IMR-90 (cell line): ENCODE measurements at regions not wholly inside any gene's neighbourhood (a gene's known extent, or its start where the extent isn't known, plus 50 kb on each side); places are given as distances from the start of the nearest gene placed in this dataset.

Source experiments
- ATAC-seq: fragments of 200-7000 bp; cut with Tn5 transposase; 2 replicates; pipeline ENCODE4 v1.9.1; 2020; ENCODE audit warnings: low read depth, mild to moderate bottlenecking, moderate library complexity
- BruUV-seq: library from RNA; stranded (reverse); fragments of 400-500 nt; replicated peaks from 2 replicates; lab custom pipeline; 2021; lab: Mats Ljungman, UMichigan
- CTCF ChIA-PET: fragments of 300-600 bp; formaldehyde crosslinking; extraction: SDS; loops from one replicate; lab custom pipeline; 2021; ENCODE audit warnings: antibody characterized with exemption; lab: Yijun Ruan, JAX
- POLR2A ChIA-PET: fragments of 300-600 bp; sonication (Branson Sonifier 250); formaldehyde crosslinking; loops from one replicate; lab custom pipeline; 2022; ENCODE audit warnings: antibody characterized with exemption; ENCODE audit not compliant: unreplicated experiment; lab: Charles Lee
- DNase-seq: peaks from one replicate; pipeline ENCODE4 v3.0.0; 2013
- H2AFZ ChIP-seq: replicated peaks from 2 replicates; pipeline ENCODE3; 2013; ENCODE audit warnings: low read length, mild to moderate bottlenecking; ENCODE audit not compliant: poor library complexity
- H2AK5ac ChIP-seq: 2 replicates; pipeline ENCODE4 v1.6.1; 2013; ENCODE audit warnings: low read depth, low read length, inconsistent platforms
- H2AK9ac ChIP-seq: replicated peaks from 2 replicates; pipeline ENCODE3; 2013; ENCODE audit warnings: mild to moderate bottlenecking, low read depth, low read length, moderate library complexity; ENCODE audit not compliant: poor library complexity
- H2BK120ac ChIP-seq: 2 replicates; pipeline ENCODE4 v1.6.1; 2013; ENCODE audit warnings: low read depth, low read length, inconsistent platforms
- H2BK15ac ChIP-seq: 3 replicates; pipeline ENCODE4 v1.6.1; 2013; ENCODE audit warnings: low read depth, low read length, inconsistent platforms
- H2BK20ac ChIP-seq: 2 replicates; pipeline ENCODE4 v1.6.1; 2013; ENCODE audit warnings: low read depth, mild to moderate bottlenecking, inconsistent platforms, low read length, moderate library complexity
- H2BK5ac ChIP-seq: 2 replicates; pipeline ENCODE4 v1.6.1; 2013; ENCODE audit warnings: mild to moderate bottlenecking, low read depth, low read length, inconsistent platforms; ENCODE audit not compliant: poor library complexity, severe bottlenecking
- H3K14ac ChIP-seq: replicated peaks from 2 replicates; pipeline ENCODE4 v1.6.1; 2013; ENCODE audit warnings: low read depth, low read length, inconsistent platforms
- H3K18ac ChIP-seq: 2 replicates; pipeline ENCODE4 v1.6.1; 2013; ENCODE audit warnings: low read depth, low read length, control low read depth
- H3K23ac ChIP-seq: 2 replicates; pipeline ENCODE4 v1.6.1; 2013; ENCODE audit warnings: low read depth, low read length, inconsistent platforms
- H3K27ac ChIP-seq: 2 replicates; pipeline ENCODE4 v1.5.1; 2013; ENCODE audit warnings: mild to moderate bottlenecking, control low read depth, low read length; ENCODE audit not compliant: insufficient read depth
- H3K27me3 ChIP-seq: 2 replicates; pipeline ENCODE4 v1.6.1; 2013; ENCODE audit warnings: low read length; ENCODE audit not compliant: control insufficient read depth, insufficient read depth
- H3K36me3 ChIP-seq: 2 replicates; pipeline ENCODE4 v1.6.1; 2013; ENCODE audit warnings: low read length, mixed read lengths; ENCODE audit not compliant: control insufficient read depth, insufficient read depth
- H3K4ac ChIP-seq: 2 replicates; pipeline ENCODE4 v1.6.1; 2013; ENCODE audit warnings: low read depth, low read length, inconsistent platforms
- H3K4me1 ChIP-seq: 2 replicates; pipeline ENCODE4 v1.6.1; 2013; ENCODE audit warnings: low read length, mixed read lengths; ENCODE audit not compliant: control insufficient read depth, insufficient read depth
- H3K4me2 ChIP-seq: 2 replicates; pipeline ENCODE4 v1.6.1; 2013; ENCODE audit warnings: low read depth, mild to moderate bottlenecking, control low read depth, low read length, moderate library complexity
- H3K4me3 ChIP-seq: 2 replicates; pipeline ENCODE4 v1.5.1; 2013; ENCODE audit warnings: low read depth, mild to moderate bottlenecking, control low read depth, low read length, moderate library complexity; ENCODE audit not compliant: insufficient read depth
- H3K56ac ChIP-seq: 2 replicates; pipeline ENCODE4 v1.6.1; 2013; ENCODE audit warnings: low read length, inconsistent platforms; ENCODE audit not compliant: insufficient read depth; ENCODE audit errors: extremely low read depth
- H3K79me1 ChIP-seq, 2 experiments: 2 replicates each; pipeline ENCODE4 v1.6.1; 2013; ENCODE audit warnings: low read length in 2 of 2, inconsistent platforms in 1 of 2, low read depth in 1 of 2
- H3K9ac ChIP-seq: 2 replicates; pipeline ENCODE4 v1.6.1; 2013; ENCODE audit warnings: low read depth, low read length, control low read depth
- H3K9me1 ChIP-seq: 2 replicates; pipeline ENCODE4 v1.6.1; 2013; ENCODE audit warnings: low read length, inconsistent platforms; ENCODE audit not compliant: insufficient read depth
- H3K9me3 ChIP-seq: 2 replicates; pipeline ENCODE4 v1.6.1; 2013; ENCODE audit warnings: low read length; ENCODE audit not compliant: control insufficient read depth, insufficient read depth
- H4K20me1 ChIP-seq: 2 replicates; pipeline ENCODE4 v1.6.1; 2013; ENCODE audit warnings: low read length, inconsistent platforms; ENCODE audit not compliant: insufficient read depth
- H4K5ac ChIP-seq: 2 replicates; pipeline ENCODE4 v1.6.1; 2013; ENCODE audit warnings: mild to moderate bottlenecking, low read depth, low read length, control low read depth
- H4K8ac ChIP-seq, 2 experiments: 2 replicates each; pipeline ENCODE4 v1.6.1; 2013; ENCODE audit warnings: low read depth in 2 of 2, low read length in 2 of 2, control low read depth in 1 of 2, inconsistent platforms in 1 of 2
- H4K91ac ChIP-seq: 2 replicates; pipeline ENCODE4 v1.6.1; 2013; ENCODE audit warnings: low read depth, low read length, inconsistent platforms; ENCODE audit not compliant: insufficient read depth
- CEBPB ChIP-seq: IDR thresholded peaks from 2 replicates; pipeline ENCODE4 v1.6.1; 2012; ENCODE audit warnings: low read depth, low read length, improper control_type of control experiment
- CHD1 ChIP-seq: IDR thresholded peaks from 2 replicates; pipeline ENCODE4 v1.6.1; 2012; ENCODE audit warnings: low read depth, low read length, improper control_type of control experiment
- CTCF ChIP-seq: conservative IDR thresholded peaks from 2 replicates; pipeline ENCODE4 v1.5.1; 2012; ENCODE audit warnings: mild to moderate bottlenecking, low read depth, low read length, improper control_type of control experiment
- FOS ChIP-seq: fragments of 150-350 bp; IDR thresholded peaks from 2 replicates; pipeline ENCODE4 v1.6.1; 2016; ENCODE audit warnings: low read depth, low read length
- MAFK ChIP-seq: IDR thresholded peaks from 2 replicates; pipeline ENCODE4 v1.6.1; 2012; ENCODE audit warnings: low read depth, low read length, improper control_type of control experiment
- MAZ ChIP-seq: IDR thresholded peaks from 2 replicates; pipeline ENCODE4 v1.6.1; 2012; ENCODE audit warnings: low read depth, mild to moderate bottlenecking, low read length, improper control_type of control experiment, moderate library complexity, borderline replicate concordance
- MXI1 ChIP-seq: IDR thresholded peaks from 2 replicates; pipeline ENCODE4 v1.6.1; 2012; ENCODE audit warnings: low read depth, mild to moderate bottlenecking, low read length, moderate library complexity, borderline replicate concordance
- RAD21 ChIP-seq: IDR thresholded peaks from 2 replicates; pipeline ENCODE4 v1.6.1; 2012; ENCODE audit warnings: low read length, improper control_type of control experiment
- RCOR1 ChIP-seq: IDR thresholded peaks from 2 replicates; pipeline ENCODE4 v1.6.1; 2012; ENCODE audit warnings: mild to moderate bottlenecking, low read length, improper control_type of control experiment; ENCODE audit not compliant: insufficient replicate concordance
- RFX5 ChIP-seq: IDR thresholded peaks from 2 replicates; pipeline ENCODE4 v1.8.0; 2012; ENCODE audit warnings: low read depth, mild to moderate bottlenecking, low read length, moderate library complexity
- WGBS, 2 experiments: methylation state at CpG; one replicate each; pipeline versions ENCODE4 v1.1.5 to v1.1.7; 2013; ENCODE audit warnings: missing lambda C conversion rate in 2 of 2; ENCODE audit not compliant: insufficient read length in 1 of 2; ENCODE audit errors: extremely low coverage in 2 of 2; 5-methylcytosine and 5-hydroxymethylcytosine counted together
- dilution Hi-C: fragments of 300-500 bp; cut with HindIII; formaldehyde crosslinking; loops from one replicate; pipeline ENCODE4 v1.14.3; 2018; ENCODE audit warnings: low sequenced_read_pairs; ENCODE audit not compliant: unreplicated experiment
- in situ Hi-C: fragments of 300-500 bp; cut with MboI; formaldehyde crosslinking; loops from 3 replicates; pipeline ENCODE4 v1.14.3; 2019; ENCODE audit warnings: low sequenced_read_pairs, inconsistent platforms, mixed read lengths
- intact Hi-C: fragments of 100-400 bp; cut with micrococcal nuclease; formaldehyde crosslinking; loops from 2 replicates; pipeline ENCODE4 v1.10.0; 2022
- TF ChIP-seq, protein P1 (sequence below): fragments of 150-350 bp; IDR thresholded peaks from 2 replicates; pipeline ENCODE4 v1.6.1; 2017; ENCODE audit warnings: mild to moderate bottlenecking, antibody characterized with exemption, low read length, low read depth
- TF ChIP-seq, protein P2 (sequence below): fragments of 150-350 bp; IDR thresholded peaks from 2 replicates; pipeline ENCODE4 v1.6.1; 2016; ENCODE audit warnings: low read depth, mild to moderate bottlenecking, low read length, moderate library complexity, borderline replicate concordance

DNA sequence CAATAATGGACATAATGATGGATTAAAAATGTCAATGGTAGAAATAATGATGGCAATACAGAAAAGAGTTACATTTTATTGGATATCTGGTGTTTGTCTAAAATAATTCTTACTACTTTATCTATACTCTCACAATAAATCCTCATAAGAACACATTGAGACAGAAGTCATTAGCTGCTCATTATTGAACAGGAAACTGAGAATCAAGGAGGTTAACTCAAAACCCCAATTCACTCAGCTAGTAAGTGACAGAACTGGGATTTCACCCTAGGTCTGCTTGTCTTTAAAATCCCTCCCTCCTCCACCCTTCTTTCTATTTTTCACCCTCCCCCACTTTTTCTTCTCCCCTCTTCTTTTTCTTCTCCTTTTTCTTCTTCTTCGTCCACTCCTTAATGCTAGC is 285.8 kb upstream of the TNC start:
- Histone ChIP-seq H3K4me3 (no peak overlapping the region), H3K27me3 (no peaks in the 10 kb centered on the region), H4K8ac (no peak overlapping the region), H2BK5ac (no peak overlapping the region), H3K18ac (no peak overlapping the region), H2BK120ac (no peak overlapping the region), H2AFZ (no peak overlapping the region), H3K9me1 (no peaks in the 10 kb centered on the region), H3K36me3 (no peaks in the 10 kb centered on the region), H3K23ac (no peak overlapping the region), H4K91ac (no peak overlapping the region), H3K79me1 (no peaks in the 10 kb centered on the region), H3K14ac (no peak overlapping the region), H3K4me2 (no peak overlapping the region), H3K9me3 (no peaks in the 10 kb centered on the region), H3K4me1 (peaks cover 4% of the 10 kb centered on the region; the same call in 1 of the 2 replicates), H2AK5ac (no peak overlapping the region), H2AK9ac (no peak overlapping the region), H4K5ac (no peak overlapping the region), H3K56ac (no peak overlapping the region), H3K9ac (no peak overlapping the region), H2BK20ac (no peak overlapping the region), H3K4ac (no peak overlapping the region), H3K27ac (no peak overlapping the region), H2BK15ac (no peak overlapping the region), H4K20me1 (no peaks in the 10 kb centered on the region)
- WGBS, 2 experiments = 100% methylated on average over 1 of the region's 1 CpG; no CpG with 5 or more reads in 1 of the 2 experiments
- dilution Hi-C loops (no loop called here), in situ Hi-C loops (no loop called here), intact Hi-C loops (no loop called here)
- BruUV-seq = no TSS peak
- TF ChIP-seq MXI1 = no peak
- TF ChIP-seq CHD1 = no peak
- no peak for TF ChIP-seq MAZ
- TF ChIP-seq MAFK = no peak
- TF ChIP-seq, protein P1, sequence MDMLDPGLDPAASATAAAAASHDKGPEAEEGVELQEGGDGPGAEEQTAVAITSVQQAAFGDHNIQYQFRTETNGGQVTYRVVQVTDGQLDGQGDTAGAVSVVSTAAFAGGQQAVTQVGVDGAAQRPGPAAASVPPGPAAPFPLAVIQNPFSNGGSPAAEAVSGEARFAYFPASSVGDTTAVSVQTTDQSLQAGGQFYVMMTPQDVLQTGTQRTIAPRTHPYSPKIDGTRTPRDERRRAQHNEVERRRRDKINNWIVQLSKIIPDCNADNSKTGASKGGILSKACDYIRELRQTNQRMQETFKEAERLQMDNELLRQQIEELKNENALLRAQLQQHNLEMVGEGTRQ = no peak
- no peak for TF ChIP-seq CEBPB
- TF ChIP-seq, protein P2, sequence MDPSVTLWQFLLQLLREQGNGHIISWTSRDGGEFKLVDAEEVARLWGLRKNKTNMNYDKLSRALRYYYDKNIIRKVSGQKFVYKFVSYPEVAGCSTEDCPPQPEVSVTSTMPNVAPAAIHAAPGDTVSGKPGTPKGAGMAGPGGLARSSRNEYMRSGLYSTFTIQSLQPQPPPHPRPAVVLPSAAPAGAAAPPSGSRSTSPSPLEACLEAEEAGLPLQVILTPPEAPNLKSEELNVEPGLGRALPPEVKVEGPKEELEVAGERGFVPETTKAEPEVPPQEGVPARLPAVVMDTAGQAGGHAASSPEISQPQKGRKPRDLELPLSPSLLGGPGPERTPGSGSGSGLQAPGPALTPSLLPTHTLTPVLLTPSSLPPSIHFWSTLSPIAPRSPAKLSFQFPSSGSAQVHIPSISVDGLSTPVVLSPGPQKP = no peak
- no peak for TF ChIP-seq RFX5
- no peak for TF ChIP-seq RCOR1
- TF ChIP-seq RAD21 = no peak
- TF ChIP-seq CTCF = no peak
- TF ChIP-seq FOS = no peak
- CTCF ChIA-PET = no interaction called here
- POLR2A ChIA-PET = no interaction called here
- ATAC-seq (no peak), DNase-seq (no peak)
